Middle frontal gyrus (tissue), 1 donor: ENCODE measurements at regions not wholly inside any gene's neighbourhood (a gene's known extent, or its start where the extent isn't known, plus 50 kb on each side); places are given as distances from the start of the nearest gene placed in this dataset.

ENCODE experiments used
- DNase-seq: peaks from one replicate; pipeline ENCODE4 v3.0.0-alpha.2; 2015; ENCODE audit warnings: low spot score; ENCODE audit errors: extremely low spot score

DNA sequence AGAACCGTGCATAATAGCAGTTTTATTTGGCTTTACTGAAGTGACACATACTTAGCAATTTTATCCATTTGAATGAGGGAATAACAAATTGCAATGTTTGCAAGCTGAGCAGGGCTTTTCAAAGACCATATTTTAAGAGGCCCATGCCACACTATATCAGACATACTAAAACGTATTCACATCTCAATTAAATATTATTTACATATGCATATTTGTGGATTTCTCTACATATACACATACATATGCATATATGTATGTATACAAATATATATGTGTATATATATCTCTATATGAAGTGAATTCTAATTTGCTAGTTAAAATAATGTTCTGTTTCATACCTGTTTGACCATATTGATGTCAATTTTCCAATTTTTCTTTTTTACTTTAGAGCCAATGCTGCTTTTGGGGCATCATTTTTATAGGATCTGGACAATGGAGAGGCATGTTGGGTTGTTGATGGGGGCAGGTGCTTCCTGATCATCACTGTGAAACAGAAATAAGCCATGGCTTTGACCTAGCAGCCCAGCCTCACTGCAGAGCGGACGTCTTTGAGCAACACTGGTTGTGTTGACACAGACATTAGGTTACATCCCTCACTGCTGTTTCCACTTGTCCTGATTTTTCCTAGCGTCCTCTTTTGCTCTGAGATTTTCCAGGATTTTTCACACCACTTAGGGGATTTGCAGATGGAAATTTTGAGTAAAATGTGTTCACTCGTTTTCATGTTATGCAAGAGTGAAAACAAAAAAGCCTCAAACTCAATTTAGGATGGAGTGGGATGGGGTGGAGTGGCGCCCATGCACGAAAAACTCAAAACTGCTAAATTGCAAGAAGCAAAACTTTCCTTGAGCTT, 56.9 kb downstream of the RDH14 start:
- DNase-seq: no peak

DNA sequence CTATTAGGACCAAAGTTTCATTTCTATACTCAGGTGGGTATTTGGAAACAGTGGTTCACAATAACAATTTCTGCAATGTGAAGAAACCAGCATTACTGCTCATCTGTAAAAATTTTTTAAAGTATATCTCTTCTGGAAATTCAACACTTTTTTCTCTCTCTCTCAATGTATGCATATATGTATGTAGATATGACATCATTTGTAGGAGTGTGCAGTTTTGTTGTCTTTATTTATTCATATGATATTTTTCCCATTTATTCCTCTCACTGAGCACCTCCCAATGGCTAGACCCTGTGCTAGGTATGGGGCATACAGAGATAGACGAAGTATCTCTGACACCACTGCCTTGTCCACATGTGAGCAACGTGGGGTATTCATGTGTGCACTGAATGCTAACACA, 58.3 kb downstream of the RDH14 start:
- no peak for DNase-seq

DNA sequence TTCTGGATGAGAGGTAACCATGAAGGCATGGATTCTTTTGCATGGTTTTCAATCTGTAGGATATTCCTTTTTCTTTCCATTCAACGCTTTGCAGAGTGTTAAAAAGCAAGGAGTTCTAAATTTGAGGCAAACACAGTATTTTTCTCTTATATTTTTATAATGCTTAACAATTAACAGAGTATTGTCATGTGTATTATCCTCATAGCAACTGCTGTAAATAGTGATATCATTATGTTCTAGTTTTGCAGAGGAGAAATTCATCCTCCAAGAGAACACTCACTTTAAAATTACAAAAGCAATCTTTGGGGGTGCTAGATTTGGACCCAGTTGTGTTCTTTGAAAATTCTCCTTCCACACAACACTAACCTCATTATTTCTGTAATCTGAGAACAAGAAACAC, 58.7 kb downstream of the RDH14 start:
- DNase-seq: no peak

DNA sequence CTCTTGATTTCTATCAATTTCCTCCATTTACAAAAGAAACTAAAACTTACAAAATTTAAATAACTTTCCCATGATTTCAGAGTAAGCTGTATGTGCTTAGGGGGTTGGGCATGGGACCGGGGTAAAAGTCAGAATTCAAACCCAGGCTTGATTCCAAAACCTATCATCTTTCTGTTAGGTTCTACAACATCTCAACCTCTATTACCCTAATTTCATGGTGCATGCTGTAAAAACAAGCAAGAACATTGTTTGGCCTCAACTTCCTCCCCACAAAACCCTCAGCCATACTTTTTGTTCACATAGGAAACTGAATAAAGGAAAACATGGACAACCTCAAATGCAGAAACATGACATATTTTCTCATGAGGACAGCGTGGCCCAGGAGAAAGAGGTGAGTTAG, 59.3 kb downstream of the RDH14 start:
- no peak for DNase-seq

DNA sequence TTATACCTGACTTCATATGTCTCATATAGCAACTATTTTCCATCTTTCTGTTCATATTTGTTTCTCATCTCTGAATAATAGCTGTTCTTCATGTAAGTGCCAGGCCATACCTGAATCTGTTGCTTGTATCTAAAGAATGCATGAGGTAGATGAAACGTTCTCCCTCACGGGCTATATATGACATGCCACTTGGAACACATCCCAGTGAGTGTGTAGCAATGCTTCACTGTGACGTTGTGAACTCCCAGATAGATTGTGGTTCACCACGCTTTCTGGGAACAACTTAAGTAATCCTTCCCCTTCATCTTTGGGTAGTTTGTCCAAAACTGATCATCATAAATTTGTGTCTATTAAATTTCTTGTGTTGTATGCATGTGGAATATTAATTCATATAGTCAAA, 60.1 kb downstream of the RDH14 start:
- DNase-seq: no peak

DNA sequence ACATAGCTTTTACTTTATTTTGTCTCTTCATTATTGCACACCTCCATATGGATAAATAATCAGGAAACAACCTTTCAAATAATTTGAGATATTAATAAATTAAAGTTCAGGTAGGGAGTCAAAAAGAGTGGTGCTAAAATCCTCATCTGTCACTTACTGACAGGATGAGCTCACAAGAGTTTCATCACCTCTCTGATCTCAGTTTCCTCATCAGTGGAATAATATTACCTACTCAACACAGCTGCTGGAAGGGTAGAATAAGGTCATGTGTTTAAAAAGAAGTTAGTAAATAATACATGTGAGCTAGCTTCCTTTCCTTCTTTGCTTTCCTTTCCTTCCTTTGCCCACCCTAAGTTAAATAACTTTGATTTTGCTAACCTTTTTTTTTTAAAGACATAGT, 61.9 kb downstream of the RDH14 start:
- no peak for DNase-seq

DNA sequence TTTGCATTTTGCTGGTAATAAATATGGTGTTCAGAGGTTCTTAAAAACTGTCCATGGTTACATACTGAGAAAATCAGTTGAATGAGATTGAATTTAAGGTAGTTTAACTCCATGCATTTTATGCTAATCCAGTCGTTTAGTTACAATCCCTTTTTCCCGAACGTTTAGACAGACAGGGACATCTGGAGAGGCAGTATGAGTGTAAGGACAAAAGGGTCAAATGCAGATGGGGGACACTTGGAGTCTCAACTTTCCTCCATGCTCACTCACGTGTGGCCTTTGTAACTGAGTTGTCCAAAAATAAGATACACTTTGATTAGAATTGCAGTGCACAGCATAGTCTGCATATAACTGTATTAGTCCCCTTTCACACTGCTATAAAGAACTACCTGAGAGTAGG, 63.9 kb downstream of the RDH14 start:
- DNase-seq: no peak

DNA sequence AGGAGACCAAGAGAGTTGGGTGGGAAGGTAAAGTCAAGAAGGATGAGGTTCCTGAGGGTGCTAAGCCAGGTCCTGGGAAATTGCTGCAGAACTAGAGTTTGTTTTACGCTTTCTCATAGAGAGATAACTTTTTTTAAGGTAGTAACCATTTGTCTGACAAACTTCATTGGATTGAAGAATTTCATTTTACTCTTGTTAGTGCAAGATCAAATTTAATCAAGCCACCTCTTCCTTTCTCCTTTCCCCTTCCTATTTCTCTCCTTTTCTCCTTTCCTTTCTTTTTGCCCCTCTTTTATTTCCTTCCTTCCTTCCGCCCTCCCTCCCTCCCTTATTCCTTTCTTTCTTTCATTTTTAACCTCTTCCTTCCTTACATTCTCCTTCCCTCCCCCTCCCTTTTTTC, 65.4 kb downstream of the RDH14 start:
- DNase-seq: no peak

DNA sequence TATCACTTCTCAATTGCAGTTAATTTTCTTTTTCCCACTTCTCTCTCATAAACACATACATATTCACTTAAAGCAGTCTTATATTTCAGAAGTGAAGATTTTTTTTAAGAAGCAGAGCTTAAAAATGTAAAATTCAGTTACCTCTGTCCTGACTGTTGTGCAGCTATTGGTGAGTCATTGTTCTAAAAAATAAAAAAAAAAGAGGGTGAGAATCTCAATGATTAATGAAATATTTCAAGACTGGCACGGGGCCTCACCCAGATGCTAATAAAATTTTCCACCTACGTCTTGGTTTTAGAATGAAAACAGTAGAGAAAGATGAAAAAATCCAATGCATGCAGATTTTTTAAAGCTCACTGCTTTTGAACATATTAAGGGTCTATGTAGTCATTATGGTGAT, 67.7 kb downstream of the RDH14 start:
- no peak for DNase-seq

DNA sequence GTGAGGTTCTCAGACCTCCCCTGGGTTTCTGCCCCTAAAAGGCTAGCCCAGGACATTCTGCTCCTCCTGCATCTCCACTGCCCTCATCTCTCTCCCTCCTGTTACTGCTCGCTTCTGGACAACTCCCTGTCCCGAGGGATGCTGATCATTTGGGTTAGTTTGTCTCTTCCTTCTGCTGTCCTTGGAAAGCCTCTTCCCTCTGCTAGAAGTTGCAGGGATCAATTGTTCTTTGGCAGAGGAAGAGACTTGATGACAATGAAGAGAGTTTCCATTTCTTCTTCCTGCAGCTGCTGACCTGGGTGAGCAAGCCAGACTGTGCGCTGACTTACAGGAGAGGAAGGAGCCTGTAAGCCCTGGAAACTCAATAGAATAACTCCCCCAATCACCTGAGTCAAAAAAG, 68.9 kb downstream of the RDH14 start:
- DNase-seq: no peak

DNA sequence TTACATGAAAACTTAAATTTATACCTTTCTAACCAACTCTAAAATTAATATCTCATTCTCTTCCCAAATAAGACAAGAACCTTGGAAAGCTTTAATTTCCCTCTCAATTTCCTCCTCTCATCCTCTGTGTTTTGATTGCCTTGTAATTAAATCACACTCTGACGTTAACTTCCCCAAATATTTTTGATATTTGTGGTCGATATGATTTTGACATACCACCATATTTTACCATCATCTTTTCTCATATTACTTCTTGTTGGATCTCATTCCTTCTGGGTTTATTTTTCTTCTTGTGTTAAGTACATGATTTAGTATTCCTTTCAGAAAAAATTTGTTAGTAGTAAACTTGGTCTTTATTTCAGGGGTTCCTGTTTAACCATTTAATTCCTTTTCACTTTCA, 69.6 kb downstream of the RDH14 start:
- DNase-seq: no peak

DNA sequence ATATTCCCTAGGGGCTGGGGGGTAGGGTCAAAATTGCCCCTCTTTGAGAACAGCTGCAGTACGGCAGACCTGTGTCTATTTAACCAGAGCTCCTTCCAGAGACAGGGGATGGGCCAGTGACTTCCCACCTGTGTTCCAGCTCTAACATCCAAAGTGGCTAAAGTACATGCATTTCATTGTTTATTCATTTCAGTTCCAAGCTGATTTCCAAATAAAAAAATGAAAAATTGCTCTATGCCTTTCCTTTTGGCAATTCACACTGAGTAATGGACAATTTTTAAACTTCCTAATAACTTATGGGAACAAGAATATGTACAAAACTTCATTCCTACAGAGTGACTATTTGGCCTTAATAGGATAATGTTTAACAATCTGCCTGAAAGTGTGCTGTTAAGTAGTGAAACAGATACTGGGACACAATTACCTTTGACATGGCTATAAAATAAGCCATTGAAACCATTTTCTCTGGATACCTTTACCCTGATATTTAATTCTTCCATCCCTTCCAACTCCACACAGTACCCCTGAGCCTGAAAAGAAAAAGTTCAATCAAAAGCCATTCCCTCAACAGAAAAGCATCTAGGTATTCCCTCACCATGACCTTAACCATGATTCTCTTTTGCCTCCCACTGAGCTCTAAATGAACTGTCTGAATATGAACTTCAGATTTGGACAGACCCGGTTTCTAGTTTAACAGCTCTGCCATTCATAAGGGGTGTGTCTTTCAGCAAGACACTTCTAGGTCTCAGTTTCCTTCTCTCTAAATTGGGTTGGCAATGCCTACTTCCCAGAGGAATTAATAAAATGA, 73.1 kb downstream of the RDH14 start:
- no peak for DNase-seq

DNA sequence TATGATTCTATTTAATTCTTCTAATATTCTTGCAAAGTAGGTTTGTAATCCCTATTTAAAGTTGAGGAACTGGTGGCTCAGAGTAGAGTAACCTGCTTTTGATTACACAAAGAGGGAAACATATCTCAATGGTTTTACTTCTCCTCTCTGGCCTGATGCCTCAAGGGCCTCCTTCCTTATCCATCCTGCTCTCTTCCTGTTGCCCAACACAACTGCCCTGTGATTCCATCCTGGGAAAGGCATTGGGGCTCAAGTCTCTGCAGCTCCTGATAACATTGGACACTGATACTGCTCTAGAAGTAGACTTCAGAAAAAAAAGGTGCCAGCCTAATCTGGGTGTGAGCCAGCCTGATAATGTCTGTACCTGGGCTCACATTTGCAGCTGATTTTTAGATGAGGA, 75.8 kb downstream of the RDH14 start:
- no peak for DNase-seq

DNA sequence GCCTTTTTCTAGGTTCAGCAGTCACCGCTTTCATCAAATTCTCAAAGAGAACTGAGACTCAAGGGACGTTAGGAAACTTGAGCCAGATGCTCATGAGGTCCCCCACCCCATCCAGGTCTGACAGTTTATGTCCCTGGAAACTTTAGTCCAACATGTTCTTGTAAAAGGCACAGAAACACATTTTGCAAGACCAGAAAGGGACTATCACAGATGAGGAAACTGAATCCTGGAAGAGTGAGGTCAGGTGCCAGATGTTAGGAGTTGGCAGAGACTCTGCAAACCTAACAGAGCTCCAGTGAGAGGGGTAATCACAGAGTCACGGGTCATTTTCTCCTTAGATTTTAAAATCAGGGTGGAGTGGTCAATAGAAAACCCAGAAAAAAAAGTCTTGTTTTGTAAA, 76.6 kb downstream of the RDH14 start:
- DNase-seq: no peak

DNA sequence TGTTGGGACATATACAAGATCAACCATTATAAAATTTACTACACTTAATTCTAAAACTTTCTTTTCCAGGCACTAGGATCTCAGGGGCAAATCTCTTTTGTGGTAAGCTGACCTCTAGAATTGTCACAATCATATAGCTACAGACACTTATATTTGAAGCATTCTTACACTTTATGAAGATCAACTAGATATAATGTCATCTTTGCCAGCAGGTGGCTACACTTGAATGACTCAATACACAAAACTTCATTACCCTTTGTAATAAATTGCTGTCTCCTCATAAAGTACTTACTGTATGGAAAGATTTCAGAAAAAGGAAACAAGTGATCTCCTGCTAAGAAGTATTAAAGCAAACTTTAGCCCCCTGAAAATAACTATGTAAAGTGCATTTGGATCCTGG, 77.8 kb downstream of the RDH14 start:
- DNase-seq: no peak

DNA sequence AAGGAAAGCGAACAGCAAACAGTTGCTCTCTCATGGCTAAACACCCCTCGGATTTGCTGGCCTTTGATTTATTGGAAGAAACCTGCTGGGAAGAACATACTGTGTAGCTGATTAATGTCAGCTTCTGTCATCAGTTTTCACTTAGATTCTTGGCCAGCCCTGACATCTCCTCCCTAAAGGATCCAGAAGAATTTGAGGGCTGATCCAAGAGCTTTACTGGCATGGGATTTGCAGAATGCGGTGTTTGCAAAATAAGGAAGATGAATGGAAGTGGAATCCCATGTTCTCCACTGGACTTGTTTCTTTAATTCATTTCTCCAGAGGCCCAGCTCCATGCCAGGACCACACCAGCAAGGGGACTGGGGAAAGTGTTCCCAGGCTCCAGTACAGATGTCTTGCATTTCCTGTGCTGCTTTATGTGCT, 80.5 kb downstream of the RDH14 start:
- DNase-seq: no peak

DNA sequence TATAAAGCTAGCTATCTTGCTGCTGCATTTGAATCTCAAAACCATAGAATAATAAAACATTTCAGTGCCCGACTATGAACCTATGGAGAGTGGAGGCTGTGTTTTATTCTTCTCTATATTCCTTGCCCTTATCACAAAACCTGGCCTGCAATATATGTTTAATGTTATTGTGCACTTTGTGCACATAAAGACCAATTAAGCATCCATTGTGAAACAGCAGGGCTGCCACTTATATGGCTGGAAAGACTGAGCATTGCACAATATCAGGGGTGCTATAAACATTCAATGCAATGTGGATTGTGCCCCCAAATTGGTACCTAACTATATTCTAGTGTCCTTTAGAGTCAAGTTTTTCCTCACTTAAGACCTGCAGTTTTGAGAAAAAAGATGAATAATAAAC, 83.2 kb downstream of the RDH14 start:
- DNase-seq: no peak

DNA sequence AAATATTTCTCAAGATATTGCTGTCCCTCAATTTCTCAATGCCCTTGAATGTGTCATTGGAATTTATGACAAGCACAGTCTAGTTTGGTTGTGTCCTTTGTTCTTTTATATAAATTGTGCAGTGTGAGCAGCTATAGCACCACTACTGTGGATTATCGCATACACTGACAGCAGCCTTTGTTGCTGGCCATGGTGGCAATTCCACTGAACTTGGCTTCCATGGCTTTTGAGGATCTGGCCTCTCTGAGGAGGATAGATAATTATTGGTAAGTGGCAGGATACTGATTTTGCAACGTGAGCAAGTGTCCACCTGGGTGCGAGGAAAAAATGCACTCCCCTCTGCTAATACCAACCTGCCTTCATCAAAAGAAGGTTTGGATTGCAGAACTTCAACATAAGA, 84.0 kb downstream of the RDH14 start:
- DNase-seq: no peak

DNA sequence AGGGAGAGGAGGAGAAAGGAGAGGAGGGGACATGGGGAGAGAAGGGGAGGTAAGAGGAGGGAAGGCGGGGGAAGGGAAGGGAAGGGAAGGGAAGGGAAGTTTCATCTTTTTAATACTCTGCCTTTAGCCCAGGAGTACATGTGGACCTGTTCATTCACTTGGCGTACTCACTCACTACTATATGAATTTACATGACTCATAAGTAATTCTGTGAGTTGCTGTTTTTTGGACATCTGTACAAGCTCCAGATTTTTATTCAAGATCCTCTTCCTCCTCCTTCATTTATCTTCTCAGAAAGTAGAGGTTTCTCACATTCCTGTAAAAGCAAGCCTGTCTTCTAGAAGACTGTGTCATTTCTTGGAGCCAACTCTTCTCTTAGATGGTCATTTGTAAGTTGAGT, 84.6 kb downstream of the RDH14 start:
- DNase-seq: no peak

DNA sequence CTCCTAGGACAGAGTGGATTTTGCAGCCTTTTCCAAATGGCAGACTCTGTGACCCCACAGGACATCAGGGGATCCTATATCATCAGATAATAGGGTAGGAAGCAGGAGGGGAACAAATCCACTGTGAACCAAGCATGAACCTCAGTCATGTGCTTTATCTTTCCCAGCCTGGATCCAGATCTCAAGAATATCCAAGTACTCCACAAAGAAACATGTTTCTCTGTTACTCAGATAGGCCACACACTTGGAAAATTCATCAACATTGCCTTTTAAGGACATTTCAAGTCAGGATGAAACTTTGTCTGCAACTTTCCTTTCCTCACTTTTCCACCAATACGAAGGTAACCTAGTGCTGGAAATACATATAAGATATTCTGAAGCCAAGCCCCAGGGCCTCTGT, 85.8 kb downstream of the RDH14 start:
- DNase-seq: no peak

DNA sequence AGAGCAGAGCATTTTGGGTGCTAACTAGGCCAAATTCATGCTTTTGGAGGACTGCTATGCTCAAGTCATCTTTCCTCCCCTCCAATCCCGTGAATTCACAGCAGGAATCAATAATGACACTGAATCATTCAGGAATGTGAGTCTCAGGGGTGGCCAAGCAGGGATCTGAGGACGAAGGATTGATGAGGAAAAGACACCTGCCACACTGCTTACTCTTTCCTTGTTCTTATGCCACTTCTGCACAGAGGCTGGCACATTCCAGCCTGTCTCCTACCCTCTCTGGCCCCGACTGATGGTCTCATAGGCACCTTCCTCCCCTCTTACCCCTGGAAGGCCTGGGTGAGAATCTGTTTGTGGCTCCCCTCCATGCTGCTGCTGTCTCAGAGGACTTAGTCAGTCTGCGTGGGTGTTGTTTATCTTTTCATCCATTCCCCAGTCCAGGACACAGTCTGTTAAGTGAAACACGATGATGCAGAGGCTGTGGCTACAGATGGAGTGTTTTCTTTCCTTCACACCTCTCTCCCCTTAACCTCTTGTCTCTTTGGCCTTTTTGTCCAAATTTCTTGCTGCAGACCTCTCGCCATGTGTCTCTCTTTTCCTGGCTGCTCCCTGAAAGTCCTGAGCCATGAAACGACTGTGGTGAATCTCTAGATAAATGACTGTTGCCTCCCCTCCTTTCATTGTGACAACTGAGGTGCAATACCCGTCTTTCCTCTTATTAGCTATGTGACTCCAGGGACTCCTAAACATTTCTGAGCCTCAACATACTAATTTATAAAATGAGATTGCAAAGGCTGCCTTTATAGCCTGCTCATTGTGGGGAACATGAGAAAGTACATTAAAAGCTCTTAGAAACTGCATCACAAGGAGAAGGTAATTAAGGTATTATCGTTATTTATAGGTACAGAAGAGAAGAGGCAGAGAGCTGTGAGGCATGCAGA, 86.9 kb downstream of the RDH14 start:
- DNase-seq: no peak
